ENCODE measurements at regions not wholly inside any gene's neighbourhood (a gene's known extent, or its start where the extent isn't known, plus 50 kb on each side); places are given as distances from the start of the nearest gene placed in this dataset.
"Not testable (repeated sequence)": the region's sequence is repeated elsewhere in the genome, so short reads cannot be mapped to it uniquely, and the experiment has no call there.

DNA sequence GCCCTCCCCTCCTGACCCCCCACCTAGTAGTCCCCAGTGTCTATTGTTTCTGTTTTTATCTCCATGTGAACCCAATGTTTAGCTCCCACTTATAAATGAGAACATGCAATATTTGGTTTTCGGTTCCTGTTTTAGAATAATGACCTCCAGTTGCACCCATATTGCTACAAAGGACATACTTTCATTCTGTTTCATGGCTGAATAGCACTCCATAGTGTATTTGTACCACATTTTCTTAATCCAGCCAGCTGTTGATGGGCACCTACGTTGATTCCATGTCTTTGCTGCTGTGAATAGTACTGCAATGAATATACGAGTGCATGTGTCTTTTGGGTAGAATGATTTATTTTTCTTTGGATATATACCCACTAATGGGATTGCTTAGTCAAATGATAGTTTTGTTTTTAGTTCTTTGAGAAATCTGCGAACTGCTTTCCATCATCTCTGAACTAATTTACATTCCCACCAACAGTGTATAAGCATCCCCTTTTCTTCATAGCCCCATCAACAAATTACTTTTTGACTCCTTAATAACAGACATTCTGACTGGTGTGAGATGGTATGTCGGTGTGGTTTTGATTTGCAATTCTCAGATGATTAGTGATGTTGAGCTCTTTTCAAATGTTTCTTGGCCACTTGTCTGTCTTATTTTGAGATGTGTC lies 128.4 kb upstream of the PHYHIPL start (continued):
- TF ChIP-seq, protein P1, sequence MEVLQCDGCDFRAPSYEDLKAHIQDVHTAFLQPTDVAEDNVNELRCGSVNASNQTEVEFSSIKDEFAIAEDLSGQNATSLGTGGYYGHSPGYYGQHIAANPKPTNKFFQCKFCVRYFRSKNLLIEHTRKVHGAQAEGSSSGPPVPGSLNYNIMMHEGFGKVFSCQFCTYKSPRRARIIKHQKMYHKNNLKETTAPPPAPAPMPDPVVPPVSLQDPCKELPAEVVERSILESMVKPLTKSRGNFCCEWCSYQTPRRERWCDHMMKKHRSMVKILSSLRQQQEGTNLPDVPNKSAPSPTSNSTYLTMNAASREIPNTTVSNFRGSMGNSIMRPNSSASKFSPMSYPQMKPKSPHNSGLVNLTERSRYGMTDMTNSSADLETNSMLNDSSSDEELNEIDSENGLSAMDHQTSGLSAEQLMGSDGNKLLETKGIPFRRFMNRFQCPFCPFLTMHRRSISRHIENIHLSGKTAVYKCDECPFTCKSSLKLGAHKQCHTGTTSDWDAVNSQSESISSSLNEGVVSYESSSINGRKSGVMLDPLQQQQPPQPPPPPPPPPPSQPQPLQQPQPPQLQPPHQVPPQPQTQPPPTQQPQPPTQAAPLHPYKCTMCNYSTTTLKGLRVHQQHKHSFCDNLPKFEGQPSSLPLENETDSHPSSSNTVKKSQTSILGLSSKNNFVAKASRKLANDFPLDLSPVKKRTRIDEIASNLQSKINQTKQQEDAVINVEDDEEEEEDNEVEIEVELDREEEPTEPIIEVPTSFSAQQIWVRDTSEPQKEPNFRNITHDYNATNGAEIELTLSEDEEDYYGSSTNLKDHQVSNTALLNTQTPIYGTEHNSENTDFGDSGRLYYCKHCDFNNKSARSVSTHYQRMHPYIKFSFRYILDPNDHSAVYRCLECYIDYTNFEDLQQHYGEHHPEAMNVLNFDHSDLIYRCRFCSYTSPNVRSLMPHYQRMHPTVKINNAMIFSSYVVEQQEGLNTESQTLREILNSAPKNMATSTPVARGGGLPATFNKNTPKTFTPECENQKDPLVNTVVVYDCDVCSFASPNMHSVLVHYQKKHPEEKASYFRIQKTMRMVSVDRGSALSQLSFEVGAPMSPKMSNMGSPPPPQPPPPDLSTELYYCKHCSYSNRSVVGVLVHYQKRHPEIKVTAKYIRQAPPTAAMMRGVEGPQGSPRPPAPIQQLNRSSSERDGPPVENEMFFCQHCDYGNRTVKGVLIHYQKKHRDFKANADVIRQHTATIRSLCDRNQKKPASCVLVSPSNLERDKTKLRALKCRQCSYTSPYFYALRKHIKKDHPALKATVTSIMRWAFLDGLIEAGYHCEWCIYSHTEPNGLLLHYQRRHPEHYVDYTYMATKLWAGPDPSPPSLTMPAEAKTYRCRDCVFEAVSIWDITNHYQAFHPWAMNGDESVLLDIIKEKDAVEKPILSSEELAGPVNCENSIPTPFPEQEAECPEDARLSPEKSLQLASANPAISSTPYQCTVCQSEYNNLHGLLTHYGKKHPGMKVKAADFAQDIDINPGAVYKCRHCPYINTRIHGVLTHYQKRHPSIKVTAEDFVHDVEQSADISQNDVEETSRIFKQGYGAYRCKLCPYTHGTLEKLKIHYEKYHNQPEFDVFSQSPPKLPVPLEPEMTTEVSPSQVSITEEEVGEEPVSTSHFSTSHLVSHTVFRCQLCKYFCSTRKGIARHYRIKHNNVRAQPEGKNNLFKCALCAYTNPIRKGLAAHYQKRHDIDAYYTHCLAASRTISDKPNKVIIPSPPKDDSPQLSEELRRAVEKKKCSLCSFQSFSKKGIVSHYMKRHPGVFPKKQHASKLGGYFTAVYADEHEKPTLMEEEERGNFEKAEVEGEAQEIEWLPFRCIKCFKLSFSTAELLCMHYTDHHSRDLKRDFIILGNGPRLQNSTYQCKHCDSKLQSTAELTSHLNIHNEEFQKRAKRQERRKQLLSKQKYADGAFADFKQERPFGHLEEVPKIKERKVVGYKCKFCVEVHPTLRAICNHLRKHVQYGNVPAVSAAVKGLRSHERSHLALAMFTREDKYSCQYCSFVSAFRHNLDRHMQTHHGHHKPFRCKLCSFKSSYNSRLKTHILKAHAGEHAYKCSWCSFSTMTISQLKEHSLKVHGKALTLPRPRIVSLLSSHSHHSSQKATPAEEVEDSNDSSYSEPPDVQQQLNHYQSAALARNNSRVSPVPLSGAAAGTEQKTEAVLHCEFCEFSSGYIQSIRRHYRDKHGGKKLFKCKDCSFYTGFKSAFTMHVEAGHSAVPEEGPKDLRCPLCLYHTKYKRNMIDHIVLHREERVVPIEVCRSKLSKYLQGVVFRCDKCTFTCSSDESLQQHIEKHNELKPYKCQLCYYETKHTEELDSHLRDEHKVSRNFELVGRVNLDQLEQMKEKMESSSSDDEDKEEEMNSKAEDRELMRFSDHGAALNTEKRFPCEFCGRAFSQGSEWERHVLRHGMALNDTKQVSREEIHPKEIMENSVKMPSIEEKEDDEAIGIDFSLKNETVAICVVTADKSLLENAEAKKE (CRISPR knock-in tag; IDR thresholded peaks at IDR 0.05) = no peak
- no peak for TF ChIP-seq EZH2 (IDR thresholded peaks at IDR 0.05; ENCODE audit: low read depth, unreplicated experiment)
- TF ChIP-seq NANOG (IDR thresholded peaks at IDR 0.05; ENCODE audit: borderline replicate concordance) = no peak
- no peak for TF ChIP-seq EZH2phosphoT487 (IDR thresholded peaks at IDR 0.05; ENCODE audit: unreplicated experiment)

GRCh38 chr10:59053502-59053901 lies 122.9 kb upstream of the PHYHIPL start:
- DNase-seq (ENCODE audit: low spot score); ATAC-seq; H4K20me1 ChIP-seq (replicated peaks; ENCODE audit: insufficient read depth); H3K27ac ChIP-seq (ENCODE audit: low read depth); H3K27ac Mint-ChIP-seq; H3F3A ChIP-seq (replicated peaks; ENCODE audit: low read depth); H3K4me1 ChIP-seq (ENCODE audit: insufficient read depth); H3K9me2 ChIP-seq (ENCODE audit: insufficient read depth); H3K36me3 ChIP-seq (ENCODE audit: insufficient read depth); H3K27me3 Mint-ChIP-seq (ENCODE audit: insufficient read depth, low read depth, poor library complexity); H3K4me3 ChIP-seq; H3K4me3 Mint-ChIP-seq; H2AFZ ChIP-seq; H3K36me3 Mint-ChIP-seq (ENCODE audit: low read depth); H3K4me2 ChIP-seq; H3K27me3 ChIP-seq (ENCODE audit: insufficient read depth); H3K79me2 ChIP-seq (replicated peaks; ENCODE audit: insufficient read depth); H3K4me1 Mint-ChIP-seq: not testable (repeated sequence)
- H3K9me3 Mint-ChIP-seq = peaks cover 17% of the 10 kb centered on the region

Data from GM23338 (cell line).